ENCODE measurements at regions not wholly inside any gene's neighbourhood (a gene's known extent, or its start where the extent isn't known, plus 50 kb on each side); places are given as distances from the start of the nearest gene placed in this dataset.
A peak's percentile ranks its signal among the peaks of the same experiment; 100 is the strongest.
"Not testable (repeated sequence)": the region's sequence is repeated elsewhere in the genome, so short reads cannot be mapped to it uniquely, and the experiment has no call there.

DNA sequence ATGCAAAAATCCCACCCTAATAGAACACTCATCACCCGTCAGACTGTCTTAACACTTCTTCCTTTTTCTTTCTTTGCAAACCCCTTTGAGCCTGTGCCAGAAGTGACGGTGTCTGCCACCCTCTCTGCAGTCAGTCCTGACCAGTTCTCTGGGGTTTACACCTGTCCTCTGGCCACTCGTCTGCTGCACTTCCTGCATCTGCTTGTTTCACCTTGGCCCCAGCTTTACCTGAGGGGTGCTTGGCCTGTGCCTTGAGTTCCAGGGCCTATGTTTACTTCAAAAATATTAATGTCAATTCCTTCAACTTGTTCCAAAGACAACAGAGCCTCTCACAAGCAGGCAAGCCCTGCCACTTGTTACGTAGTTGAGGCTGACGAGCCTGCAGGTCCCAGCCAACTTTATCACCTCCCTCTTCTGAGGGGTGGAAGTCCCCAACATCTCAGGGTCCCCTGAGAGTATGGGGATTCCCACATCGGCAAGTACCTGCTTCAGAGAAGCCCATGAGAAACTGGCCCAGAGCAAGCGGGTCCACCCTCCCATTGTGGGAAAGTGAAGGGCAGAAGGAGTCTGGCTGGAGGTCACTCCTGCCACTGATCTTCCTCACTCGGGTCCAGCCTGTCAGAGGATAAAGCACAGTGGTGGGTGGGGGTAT lies 205.4 kb downstream of the DAD1 start:
- peak; percentile 75 for DNase-seq

DNA sequence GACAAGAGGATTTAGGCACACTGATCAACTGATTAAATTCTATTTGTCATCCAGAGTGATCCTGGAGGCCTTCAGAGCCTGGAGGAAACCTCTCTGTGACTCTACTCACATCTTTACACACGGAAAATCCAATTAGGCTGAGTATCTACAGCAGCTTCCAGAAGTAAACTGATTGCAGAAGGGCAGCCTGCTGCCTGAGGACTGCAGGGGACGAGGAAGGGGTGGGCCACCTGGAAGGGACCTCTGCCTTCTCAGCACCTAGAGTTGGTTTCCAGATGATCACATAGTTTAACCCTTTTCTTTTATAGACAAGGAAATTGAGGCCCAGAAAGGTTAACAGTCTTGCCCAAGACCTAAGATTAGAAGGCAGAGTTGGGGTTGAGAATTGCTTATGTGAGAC lies 206.1 kb downstream of the DAD1 start:
- no peak for DNase-seq

DNA sequence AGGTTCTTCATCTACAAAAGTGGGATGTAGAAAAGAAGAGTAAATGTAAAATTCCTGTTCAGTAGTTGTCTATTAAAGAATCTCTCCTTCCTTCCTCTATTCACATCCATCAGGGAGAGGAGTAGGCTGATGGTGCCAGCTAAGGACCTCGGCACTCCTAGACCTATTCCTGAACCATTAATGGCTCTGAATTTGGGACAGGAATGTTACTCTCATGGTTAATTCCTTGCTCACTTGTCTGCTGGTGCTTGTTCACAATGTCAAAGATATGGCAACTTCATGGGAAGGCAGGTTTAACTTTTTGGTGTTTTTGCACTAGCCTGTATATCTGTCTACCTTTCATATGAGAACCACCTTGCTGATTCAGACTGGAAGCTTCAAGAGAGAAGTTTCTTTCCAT lies 206.6 kb downstream of the DAD1 start:
- no peak for DNase-seq

DNA sequence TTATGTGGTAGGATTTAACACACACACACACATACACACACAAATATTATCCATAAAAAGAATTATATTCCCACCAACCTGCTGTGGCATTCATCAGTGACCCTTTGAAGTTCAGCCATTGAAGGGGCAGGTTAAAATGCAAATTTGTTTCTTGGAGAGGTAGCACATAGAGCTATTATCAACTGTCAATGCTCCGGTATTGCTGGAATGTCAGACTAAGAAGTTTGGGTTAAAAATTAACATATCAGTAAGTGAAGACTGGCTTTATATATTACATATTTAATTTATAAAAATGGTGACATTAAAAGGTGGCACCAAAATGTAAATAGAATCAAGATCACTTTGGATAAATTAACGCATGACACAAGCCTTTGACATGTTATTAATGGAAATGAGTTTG lies 207.3 kb downstream of the DAD1 start:
- no peak for DNase-seq

DNA sequence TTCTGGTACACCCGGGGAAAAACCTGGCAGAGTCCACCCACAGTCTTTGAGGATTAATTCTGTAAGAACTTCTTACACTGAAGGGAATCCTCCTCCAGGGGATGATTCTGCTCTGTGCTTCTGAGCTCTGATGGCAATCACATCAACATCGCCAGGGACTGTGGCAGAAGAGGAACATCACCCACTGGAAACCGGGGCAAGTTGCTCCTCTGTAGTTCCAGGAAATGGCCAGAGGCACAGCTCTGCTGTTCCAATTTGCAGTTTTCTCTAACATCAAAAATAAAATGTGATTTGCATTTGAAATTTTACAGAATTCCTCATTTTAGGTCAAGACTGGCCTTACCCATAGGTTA lies 207.6 kb downstream of the DAD1 start:
- no peak for DNase-seq

DNA sequence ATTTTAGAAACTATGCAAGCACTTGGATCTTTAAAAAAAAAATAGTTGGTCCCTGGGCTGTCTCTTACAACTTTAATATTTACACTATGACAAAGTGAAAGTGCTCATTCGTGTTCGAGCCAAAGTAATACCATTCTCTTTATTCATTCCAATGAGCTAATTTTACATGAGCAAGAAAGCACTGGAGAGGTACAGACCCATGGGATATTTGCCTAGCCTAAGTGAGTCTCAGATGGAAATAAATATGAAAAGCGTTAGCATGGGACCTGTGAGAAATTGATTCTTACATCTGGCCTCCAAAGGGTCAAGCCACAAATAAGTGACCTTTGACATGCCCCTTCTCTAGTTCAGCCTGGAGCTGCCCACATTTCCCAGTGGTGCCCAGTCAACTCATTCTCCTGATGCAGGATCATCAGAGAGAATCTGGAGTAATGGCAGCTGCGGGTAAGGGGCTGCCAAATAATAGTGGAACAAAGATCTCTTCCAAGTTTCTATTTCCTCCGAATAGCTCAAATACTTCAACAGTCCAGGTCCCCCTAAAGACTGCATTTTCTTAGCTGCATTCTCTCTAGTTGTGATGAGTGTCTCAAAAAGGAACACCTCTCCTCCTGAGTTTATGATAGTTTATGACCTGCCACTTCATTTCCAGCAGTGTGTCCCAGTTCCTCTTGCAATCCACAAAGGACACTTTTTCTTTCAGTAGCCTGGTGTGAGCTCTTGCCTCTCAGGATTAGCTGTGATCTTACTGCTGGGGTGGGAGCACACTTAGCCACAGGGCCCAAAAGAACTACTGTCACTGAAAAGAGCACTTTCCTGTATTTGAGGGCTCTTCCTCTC lies 208.2 kb downstream of the DAD1 start:
- DNase-seq: no peak

DNA sequence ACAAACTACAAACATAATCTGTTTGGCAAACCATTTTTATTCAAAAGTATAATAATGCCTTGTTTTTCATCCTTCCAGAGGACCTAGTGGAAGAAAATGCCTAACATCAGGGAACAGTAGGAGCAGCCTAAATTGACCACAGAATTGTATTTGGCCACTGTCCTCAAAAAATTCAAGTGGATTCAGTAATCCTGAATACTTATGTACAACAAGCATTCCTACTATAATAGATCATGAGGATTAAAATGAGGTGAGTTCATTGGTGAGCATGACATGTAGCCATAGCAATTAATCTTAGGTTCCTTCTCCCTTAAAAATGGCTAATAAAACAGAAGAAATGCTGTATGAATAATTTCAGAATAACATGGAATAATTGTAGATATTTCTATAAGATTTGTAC lies 209.3 kb downstream of the DAD1 start:
- no peak for DNase-seq

DNA sequence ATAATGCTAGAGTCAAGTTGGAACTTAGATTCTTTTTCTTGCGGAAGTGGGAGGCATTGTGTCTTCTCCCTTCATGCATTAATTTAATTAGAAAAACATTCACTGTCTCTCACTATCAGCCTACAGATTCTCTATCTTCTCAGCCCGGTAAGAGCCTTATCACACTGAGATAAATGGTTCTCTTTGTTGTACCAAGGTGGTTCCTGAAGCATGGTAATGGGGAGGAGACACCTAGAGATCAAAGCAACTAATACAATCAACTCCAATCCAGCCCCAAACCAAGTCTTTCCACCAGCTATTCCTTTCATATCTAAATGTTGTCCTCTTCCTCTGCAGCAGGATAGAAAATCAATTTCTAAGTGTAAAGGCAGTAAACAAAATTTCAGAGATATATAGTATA lies 210.8 kb downstream of the DAD1 start:
- DNase-seq: no peak

DNA sequence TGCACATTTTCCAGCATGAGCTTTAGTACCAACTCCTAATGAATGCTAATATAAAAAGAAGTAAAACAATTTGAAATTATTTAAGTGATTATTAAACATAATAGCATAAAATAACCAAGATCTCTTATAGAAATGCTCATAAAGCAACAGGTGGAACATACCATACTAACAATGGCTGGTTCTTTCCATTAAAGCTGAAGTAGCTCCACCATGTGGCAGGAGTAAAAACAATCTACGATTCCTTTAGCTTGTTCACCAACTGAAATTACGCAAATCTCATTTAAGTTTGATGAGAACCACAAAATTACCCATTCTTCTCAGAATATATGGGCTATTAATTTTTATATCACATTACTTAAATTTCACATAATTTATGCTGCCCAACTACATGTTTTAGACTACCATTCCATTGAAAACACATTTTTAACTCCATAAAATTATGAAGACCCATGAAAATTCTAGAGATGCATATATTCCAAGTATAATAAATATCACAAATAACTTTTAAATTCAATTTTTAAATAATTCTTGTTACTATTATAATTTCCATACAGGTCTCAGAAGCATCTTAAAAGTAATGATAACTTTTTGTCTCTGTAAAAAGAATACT lies 213.6 kb downstream of the DAD1 start:
- no peak for DNase-seq

DNA sequence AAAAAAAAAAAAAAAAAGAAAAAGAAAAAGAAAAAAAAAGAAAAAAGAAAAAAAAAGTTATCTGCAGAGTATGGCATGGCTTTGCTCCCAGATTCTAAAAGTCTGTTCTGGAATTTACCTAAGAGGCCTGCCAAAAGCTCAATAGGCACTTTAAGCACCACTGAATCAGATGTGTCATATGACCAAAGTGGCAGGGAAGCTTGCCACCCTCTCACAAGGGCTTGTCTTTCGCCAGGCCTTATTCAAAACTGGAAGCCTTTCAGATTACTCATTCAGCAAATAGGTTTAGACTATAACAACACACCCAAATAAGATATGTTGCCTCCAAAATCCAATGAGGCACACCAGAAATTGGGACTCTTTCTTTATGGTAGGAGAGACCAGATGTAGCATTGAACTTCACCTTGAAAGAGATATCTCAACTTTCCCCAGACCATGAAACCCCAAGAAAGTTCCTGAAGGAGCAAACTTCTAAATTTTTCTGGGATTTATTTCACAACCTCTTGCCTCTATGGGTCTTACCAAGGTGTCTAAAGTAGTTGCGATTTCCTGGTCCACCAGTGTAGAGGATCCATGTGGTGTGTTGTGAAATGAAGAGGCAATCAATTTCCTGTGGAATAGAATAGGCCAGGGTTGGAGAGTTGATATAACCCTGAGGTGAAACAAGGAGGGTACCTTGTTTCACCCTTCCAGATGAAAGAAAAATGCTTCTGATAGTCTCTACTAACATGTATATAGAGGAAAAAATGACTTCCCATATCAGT lies 218.8 kb downstream of the DAD1 start:
- no peak for DNase-seq

DNA sequence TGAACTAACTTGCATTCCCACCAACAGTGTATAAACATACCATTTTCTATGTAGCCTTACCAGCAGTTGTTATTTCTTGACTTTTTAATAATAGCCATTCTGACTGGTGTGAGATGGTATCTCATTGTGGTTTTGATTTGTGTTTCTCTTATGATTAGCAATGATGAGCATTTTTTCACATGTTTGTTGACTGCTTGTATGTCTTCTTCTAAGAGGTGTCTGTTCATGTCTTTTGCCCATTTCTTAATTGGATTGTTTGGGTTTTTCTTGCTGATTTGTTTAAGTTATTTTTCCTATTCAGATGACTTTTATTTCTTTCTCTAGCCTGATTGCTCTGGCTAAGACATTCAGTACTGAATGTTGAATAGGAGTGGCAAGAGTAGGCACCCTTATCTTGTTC lies 230.3 kb downstream of the DAD1 start:
- no peak for DNase-seq

DNA sequence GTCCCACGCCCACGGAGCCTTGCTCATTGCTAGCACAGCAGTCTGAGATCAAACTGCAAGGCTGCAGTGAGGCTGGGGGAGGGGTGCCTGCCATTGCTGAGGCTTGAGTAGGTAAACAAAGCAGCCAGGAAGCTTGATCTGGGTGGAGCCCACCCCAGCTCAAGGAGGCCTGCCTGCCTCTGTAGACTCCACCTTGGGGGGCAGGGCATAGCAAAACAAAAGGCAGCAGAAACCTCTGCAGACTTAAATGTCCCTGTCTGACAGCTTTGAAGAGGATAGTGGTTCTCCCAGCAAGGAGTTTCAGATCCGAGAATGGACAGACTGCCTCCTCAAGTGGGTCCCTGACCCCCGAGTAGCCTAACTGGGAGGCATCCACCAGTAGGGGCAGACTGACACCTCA lies 239.7 kb downstream of the DAD1 start:
- not testable (repeated sequence) for DNase-seq

DNA sequence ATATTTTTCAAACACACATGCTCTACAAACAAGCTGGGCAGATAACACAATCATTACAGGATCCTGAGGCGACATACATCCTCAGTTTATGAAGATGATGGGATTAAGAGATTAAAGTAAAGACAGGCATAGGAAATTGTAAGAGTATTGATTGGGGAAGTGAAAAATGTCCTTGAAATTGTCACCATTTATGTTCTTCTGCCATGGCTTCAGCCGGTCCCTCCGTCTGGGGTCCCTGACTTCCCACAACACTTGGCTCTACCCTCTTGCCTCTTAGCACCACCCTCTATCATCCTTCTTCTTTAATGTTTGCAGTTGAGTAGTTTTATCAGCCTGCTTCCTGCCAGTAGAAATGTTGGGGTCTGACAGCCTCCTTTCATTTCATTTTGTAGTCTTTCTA lies 244.4 kb downstream of the DAD1 start:
- no peak for DNase-seq

DNA sequence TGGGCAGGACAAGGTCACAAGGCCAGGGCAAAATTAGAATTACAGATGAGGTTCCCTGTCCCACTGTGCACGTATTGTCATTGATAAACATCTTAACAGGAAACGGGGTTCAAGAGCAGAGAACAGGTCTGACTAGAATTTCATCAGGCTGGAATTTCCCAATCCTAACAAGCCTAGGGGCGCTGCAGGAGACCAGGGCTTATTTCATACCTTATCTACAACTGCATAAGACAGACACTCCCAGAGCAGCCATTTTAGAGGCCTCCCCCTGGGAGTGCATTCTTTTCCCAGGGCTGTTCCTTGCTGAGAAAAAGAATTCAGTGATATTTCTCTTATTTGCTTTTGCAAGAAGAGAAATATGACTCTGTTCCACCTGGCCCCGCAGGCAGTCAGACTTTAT lies 244.8 kb downstream of the DAD1 start:
- DNase-seq: not testable (repeated sequence)

DNA sequence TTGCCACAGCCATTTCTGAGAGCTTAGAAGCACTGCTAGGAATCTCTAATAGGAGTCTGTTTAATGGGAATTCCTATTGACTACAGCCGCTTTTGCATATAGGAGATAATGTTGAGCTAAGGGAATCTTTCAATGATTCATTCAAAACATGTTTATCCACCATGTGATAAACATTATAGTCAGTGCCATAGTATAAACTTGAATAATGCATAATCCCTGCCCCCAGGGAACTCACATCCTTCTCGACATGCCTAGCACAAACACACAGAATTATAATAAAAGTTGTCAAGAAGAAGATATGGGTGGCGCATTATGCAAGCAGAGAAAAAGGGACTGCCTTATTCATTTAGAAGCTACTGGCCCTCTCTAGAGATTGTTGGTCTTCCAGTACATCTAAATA lies 248.0 kb downstream of the DAD1 start:
- no peak for DNase-seq

DNA sequence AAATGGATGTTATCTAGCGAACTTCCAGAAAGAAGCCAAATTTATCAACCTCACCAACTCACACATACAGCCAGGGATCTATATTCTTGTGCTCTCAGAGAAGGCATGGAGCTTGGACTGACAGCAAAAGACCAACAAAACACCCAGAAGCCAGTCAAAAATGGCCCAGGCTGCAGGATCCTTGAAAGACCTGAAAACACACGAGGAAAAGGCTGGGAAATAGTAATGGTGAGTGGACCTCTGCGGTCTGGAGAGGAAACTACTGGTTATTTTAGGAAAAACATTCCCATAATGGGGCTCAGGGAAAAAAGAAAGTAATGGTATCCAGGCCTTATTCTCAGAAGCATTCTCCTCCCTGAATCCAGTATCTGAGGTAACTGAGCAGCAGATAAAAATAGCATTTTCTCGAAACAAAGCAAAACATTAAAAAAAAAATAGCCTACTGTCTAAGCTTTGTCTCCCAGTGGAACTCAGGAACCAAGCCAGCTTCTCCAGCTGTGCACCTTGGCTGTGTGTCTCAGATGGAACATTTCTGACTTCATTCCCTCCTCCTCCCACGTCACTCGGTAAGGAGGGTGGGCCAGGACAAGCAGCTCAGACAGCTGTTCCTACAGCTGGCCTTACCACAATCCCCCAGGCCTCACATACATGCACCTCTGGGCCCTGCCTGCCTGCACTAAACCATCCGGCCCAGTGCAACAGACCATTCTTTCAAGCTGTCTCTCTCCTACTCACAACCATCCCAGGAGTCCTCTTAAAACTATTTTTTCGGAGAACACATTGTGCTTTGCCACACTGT lies 249.9 kb downstream of the DAD1 start:
- no peak for DNase-seq

DNA sequence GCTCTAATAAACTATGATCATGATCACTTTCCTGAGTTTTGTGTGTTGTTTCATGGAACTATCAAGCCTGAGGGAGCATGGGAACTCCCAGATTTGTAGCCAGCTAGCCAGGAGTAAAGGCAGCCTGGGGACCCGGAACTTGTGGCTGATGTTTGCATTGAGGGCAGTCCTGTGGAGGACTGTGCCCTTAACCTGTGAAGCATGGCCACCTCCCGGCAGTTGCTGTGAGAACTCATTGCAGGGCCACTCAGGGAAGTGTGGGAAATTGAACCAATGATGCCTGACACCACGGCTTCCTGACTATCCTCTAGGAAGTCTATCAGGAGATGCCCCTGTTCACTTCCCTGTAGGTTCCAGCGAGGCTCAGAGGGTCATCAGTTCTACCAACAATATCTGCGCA lies 250.6 kb downstream of the DAD1 start:
- DNase-seq: no peak

DNA sequence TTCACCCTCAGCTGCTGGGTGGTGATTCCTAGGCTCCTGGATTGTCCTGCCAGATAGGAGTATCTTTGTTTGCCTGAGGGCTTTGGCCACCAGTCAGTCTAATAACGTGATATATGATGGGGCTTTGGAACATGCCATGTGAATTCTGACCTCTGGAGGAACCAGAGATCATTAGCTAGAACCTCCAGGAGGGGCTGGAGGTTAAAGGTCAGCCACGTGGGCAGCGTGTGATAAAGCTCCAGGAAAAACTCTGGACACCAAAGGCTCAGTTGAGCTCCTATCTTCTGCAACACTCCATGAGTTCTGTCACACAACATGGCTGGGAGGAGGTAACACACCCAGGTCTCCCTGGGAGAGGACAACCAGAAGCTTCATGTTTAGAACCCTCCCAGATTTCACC lies 251.1 kb downstream of the DAD1 start:
- DNase-seq: no peak

DNA sequence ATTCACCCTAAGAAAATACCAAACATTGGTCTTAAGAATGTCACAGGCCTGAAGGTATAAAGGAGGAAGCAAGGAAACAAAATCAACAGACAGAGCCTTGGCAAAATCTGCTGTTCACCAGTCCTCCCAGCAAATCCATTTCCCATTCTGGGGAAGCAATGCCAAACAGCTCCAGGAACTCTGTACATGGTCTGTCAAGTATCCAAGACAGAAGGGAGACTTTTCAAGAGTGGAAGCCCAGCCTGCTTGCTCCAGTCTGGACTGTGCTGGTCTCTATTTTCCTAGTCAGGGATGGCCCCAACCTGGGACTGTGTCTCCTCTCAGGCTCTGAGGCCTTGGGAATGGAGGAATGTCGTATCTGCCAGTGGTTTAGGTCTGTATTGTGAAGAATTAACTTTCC lies 251.5 kb downstream of the DAD1 start:
- no peak for DNase-seq

DNA sequence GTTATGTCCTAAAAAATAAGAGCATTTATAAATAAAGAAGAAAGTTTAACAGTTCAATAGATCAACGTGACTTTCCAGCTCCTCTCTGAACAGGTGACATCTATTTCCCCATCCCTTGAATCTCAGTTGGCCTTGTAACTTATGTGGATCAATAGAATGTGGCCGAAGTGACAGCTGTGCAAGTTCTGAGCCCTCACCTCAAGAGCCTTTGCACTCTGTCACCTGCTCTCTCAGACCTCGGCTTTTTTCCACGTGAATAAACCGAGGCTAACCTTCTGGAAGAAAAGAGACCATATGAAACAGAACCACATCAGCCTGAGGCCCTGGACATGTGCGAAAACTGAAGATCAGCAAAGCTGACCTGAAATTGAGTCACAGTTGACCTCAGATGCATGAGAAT lies 253.0 kb downstream of the DAD1 start:
- no peak for DNase-seq

DNA sequence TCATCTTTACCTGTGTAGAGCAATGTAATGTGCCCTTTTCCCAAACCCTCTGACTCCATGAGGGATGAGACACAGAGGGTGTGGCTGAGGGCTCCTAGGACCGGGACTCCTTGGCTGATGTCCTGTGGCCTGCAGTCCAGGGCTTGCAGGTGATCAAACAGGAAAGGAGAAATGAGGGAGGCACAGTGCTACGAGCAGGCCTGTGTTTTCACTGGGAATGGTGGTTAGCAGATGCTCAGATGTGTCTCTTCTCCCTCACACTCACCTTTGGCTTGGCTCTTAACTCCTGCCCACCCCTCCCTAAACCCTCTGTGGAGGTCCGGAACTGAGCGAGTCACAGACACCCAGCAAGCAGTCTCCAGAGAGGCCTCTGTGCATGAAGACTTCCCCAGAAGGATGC lies 254.4 kb downstream of the DAD1 start:
- DNase-seq: no peak

DNA sequence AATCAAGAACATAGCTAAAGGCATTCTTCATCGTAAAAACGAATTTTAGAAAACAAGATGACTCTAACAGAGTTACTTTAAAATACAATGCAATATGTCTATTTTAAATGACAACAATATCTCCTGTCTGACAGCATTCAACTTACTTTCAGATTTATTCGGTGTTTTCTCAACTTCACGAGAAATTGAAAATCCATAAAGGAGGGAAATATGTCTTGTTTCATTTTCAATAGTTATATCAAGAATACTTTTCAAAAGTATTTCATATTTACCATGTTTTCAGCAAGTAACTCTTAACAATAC lies 254.8 kb downstream of the DAD1 start:
- DNase-seq: no peak
